ENCODE measurements at regions not wholly inside any gene's neighbourhood (a gene's known extent, or its start where the extent isn't known, plus 50 kb on each side); places are given as distances from the start of the nearest gene placed in this dataset.
A peak's percentile ranks its signal among the peaks of the same experiment; 100 is the strongest.

DNA sequence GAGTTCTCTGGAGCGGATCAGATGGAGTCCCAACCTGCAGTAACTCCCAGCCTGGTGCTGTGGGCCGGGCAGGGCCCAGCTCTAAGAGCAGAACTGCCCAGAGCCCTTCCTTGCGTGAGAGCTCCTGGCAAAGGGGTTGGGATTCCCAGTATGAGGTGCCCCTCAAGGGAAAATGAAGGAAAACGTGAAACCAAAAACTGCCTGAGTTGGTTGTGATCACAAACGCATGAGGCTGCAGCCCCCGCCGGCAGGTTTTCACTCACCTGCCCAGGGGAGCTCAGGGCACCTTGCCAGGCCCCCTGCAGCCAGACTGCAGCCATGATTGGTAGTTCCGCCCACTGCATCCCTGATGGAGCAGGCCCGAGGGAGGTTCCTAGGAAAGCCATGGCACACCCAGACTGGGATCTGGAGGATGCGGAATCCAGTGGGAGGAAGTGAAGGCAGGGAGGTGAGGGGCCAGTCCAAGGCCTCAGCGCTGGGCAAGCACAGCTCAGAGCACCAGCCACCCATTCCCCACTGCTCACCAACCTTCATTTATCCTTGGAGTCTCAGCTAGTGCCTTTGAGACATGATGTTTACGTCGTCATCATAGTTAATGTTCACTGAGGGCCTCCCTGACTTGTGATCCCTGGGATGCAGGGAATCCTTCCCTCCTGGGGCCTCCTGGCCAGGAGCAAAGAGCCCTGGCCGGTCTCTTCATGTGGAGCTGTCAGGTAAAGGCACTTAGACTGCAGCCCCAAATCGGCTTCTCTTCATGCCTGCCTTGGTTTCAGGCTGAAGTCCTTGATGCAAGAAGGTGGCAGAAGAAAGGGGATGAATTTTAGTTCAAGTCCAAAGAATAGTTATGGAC lies 103.2 kb downstream of the INHBB start:
- Histone ChIP-seq H3K9me3 (replicated peaks in 1 of 3) (no peaks in the 10 kb centered on the region), H3K27ac (no peak overlapping the region), H3K4me3 (no peak overlapping the region), H3K27me3 (no peaks in the 10 kb centered on the region), H3K36me3 (replicated peaks in 1 of 2) (no peaks in the 10 kb centered on the region), H3K4me1 (replicated peaks in 1 of 2) (no peaks in the 10 kb centered on the region)
- intact Hi-C loops (cut with DNase I), result no loop called here
- TF ChIP-seq POLR2A (IDR thresholded peaks at IDR 0.05), result no peak
- TF ChIP-seq CTCF (IDR thresholded peaks at IDR 0.05), result no peak
- 87 to 94% (median 91%) methylated on average over 14 to 15 of the region's 15 CpGs for WGBS, 4 donors
- DNase-seq, result peak in 1 of 7 donors; percentile 10

DNA sequence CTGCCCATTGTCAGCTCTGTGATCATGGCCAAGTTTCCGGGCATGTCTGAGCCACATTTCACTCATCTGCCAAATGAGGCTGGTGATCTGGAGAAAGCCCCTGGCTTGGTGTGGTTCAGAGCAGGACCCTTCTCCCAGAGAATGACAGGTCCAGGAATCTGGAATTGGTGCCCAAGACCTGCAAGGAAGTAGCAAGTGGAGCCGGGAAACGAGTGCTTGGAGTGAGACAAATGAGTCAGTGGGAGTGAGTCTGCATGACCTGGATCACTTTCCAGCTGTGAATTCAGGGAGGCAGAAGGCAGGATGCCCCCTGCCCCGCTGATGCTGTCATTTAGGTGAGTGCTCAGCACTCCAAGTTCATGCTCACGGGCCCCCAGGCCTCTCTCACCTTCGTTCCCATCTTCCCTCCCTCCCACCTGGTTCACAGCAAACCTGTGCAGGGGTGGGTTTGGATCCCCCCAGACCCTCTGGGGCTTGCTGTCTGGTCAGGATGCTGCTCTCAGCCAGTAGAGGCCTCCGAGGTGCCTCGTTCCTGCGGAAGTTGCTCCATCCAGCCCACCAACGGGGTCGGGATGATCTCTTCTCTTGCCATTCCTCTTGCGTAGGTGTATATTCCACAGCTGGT lies 104.4 kb downstream of the INHBB start:
- Histone ChIP-seq H3K4me1 (replicated peaks in 1 of 2) (no peaks in the 10 kb centered on the region), H3K9me3 (replicated peaks in 1 of 3) (no peaks in the 10 kb centered on the region), H3K4me3 (no peak overlapping the region), H3K36me3 (replicated peaks in 1 of 2) (no peaks in the 10 kb centered on the region), H3K27ac (no peak overlapping the region), H3K27me3 (no peaks in the 10 kb centered on the region)
- intact Hi-C loops (cut with DNase I), result no loop called here
- 84 to 88% (median 87%) methylated on average over 12 of the region's 12 CpGs for WGBS, 4 donors
- no peak for TF ChIP-seq CTCF (IDR thresholded peaks at IDR 0.05)
- no peak for TF ChIP-seq POLR2A (IDR thresholded peaks at IDR 0.05)
- peak in 1 of 7 donors; percentile 5 for DNase-seq

DNA sequence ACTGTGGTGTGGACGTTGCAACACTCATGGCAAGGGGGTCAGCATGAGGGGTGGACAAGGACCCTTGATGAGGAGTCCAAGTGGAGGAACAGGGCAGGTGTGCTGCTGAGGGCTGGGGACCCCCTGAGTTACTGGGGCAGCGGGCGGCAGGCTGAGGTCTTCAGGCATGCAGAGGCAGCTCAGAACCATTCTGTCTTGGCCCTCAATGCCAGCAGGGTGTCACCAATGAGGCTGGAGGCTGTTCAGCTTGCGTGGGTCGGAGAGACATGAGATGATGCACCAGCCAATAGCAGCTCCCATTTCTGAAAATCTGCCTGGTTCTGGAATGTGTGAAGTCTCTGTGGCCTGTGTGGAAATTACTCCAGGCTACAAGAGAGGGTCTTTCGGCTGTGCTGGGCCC lies 105.4 kb downstream of the INHBB start:
- DNase-seq, result peak in 1 of 7 donors; percentile 5
- TF ChIP-seq CTCF (IDR thresholded peaks at IDR 0.05), result no peak
- no peak for TF ChIP-seq POLR2A (IDR thresholded peaks at IDR 0.05)
- intact Hi-C loops (cut with DNase I), result no loop called here
- 87 to 95% (median 91%) methylated on average over 4 to 6 of the region's 6 CpGs for WGBS, 4 donors
- Histone ChIP-seq H3K9me3 (replicated peaks in 1 of 3) (no peaks in the 10 kb centered on the region), H3K27me3 (no peaks in the 10 kb centered on the region), H3K36me3 (replicated peaks in 1 of 2) (no peaks in the 10 kb centered on the region), H3K4me3 (no peak overlapping the region), H3K27ac (no peak overlapping the region), H3K4me1 (replicated peaks in 1 of 2) (no peaks in the 10 kb centered on the region)

DNA sequence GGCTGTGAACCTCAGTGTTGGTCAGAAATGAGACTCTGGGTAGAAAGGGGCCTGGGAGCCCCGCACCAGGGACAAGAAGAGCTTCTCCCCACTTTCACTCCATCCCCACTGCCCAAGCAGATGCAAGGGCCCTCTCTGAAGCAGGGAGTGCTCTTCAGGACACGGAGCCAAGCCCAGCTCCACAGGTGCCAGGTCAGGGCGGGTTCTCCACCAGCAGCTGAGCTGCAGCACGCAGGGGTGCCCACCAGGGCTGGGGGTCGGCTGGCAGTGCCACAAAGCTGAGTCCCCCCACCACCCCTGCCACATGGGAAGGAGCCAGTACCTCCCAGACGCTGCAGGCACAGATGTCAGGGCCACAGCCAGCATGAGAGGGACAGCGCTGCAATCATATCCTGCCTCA lies 106.2 kb downstream of the INHBB start:
- Histone ChIP-seq H3K4me1 (replicated peaks in 1 of 2) (no peaks in the 10 kb centered on the region), H3K36me3 (replicated peaks in 1 of 2) (no peaks in the 10 kb centered on the region), H3K9me3 (replicated peaks in 1 of 3) (no peaks in the 10 kb centered on the region), H3K4me3 (no peak overlapping the region), H3K27ac (no peak overlapping the region), H3K27me3 (no peaks in the 10 kb centered on the region)
- no peak for DNase-seq
- intact Hi-C loops (cut with DNase I), result no loop called here
- TF ChIP-seq POLR2A (IDR thresholded peaks at IDR 0.05) (no peak), CTCF (IDR thresholded peaks at IDR 0.05) (no peak)
- 69 to 92% (median 88%) methylated on average over 5 to 7 of the region's 7 CpGs for WGBS, 4 donors
